ENCODE measurements at regions not wholly inside any gene's neighbourhood (a gene's known extent, or its start where the extent isn't known, plus 50 kb on each side); places are given as distances from the start of the nearest gene placed in this dataset.

DNA sequence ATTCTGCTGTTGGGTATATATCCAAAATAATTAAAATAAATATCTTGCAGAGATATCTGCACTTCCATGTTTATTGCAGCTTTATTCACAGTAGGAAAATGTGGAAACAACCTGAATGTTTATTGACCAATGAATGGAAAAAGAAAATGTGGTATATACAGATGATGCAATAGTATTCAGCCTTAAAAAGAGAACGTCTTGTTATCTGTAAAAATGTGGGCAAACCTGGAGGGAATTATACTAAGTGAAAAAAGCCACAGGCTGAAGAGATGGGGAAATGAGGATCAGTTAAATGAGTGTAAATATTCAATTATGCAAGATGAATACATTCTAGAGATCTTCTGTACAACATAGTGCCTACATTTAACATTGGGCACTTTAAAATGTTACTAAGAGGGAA, 766.1 kb upstream of the IGFBP3 start:
- Mint-ChIP-seq H3K27ac (no peak overlapping the region), H3K36me3 (no peaks in the 10 kb centered on the region), H3K4me3 (no peak overlapping the region), H3K27me3 (no peaks in the 10 kb centered on the region), H3K4me1 (no peaks in the 10 kb centered on the region), H3K9me3 (peaks cover 11 to 25% (median 13%) of the 10 kb centered on the region in 3 donors)
- ChIA-PET CTCF (interaction anchor here in 1 of 2 donors (0.7 kb wide), 1 partner anchor 152 kb away, joined by 5 read pairs; no protein-coding TSS in a partner anchor), POLR2A (no interaction called here)
- DNase-seq, result no peak
- H3K4me3 ChIP-seq (ENCODE audit: control insufficient read depth in 1 of 2, extremely low read depth in 1 of 2, low read length in 1 of 2), result no peak overlapping the region
- WGBS (ENCODE audit: insufficient coverage), result no CpG with 5 or more reads among the region's 1 CpG
- H3K9me3 ChIP-seq, result peaks cover 2% of the 10 kb centered on the region
- no peak for ATAC-seq (replicated peaks in 1 of 4)
- no peaks in the 10 kb centered on the region for H3K36me3 ChIP-seq (ENCODE audit: control insufficient read depth in 2 of 2, extremely low read depth in 1 of 2, insufficient read depth in 1 of 2, low read length in 1 of 2)
- H3K27me3 ChIP-seq (replicated peaks in 1 of 2; ENCODE audit: control insufficient read depth in 2 of 2, extremely low read depth in 1 of 2, insufficient read depth in 2 of 2, low read length in 1 of 2), result no peaks in the 10 kb centered on the region
- H3K4me1 ChIP-seq (ENCODE audit: control insufficient read depth in 1 of 2, extremely low read depth in 1 of 2, insufficient read depth in 2 of 2, low read length in 2 of 2), result no peaks in the 10 kb centered on the region
- no peak overlapping the region for H3K27ac ChIP-seq (ENCODE audit: low read length)

DNA sequence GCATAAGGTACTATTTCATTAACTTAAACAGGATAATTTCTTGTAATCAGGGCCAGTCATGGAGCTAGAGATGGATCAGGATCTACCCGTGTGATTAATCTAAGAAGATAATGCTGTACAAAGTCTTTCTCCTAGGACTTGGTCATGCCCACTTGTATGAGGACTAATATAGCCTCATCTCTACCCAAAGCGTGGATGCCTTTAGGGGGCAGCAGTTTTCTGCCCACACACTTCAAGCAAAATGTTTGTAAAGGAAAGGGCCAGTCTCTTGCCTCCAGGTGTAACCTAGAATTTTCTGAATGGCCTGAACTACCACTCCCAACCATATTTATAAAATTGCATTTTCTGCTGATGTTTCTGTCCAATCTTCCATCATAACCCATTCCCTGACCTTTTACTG, 764.0 kb upstream of the IGFBP3 start:
- ATAC-seq (replicated peaks in 1 of 4) (no peak), DNase-seq (no peak)
- no peaks in the 10 kb centered on the region for H3K4me1 Mint-ChIP-seq
- H3K27me3 Mint-ChIP-seq, result no peaks in the 10 kb centered on the region
- Histone ChIP-seq H3K4me1 (ENCODE audit: control insufficient read depth in 1 of 2, extremely low read depth in 1 of 2, insufficient read depth in 2 of 2, low read length in 2 of 2) (no peaks in the 10 kb centered on the region), H3K27ac (ENCODE audit: low read length) (no peak overlapping the region), H3K9me3 (no peaks in the 10 kb centered on the region), H3K4me3 (ENCODE audit: control insufficient read depth in 1 of 2, extremely low read depth in 1 of 2, low read length in 1 of 2) (no peak overlapping the region), H3K27me3 (replicated peaks in 1 of 2; ENCODE audit: control insufficient read depth in 2 of 2, extremely low read depth in 1 of 2, insufficient read depth in 2 of 2, low read length in 1 of 2) (no peaks in the 10 kb centered on the region), H3K36me3 (ENCODE audit: control insufficient read depth in 2 of 2, extremely low read depth in 1 of 2, insufficient read depth in 1 of 2, low read length in 1 of 2) (no peaks in the 10 kb centered on the region)
- no peaks in the 10 kb centered on the region for H3K36me3 Mint-ChIP-seq
- 20% methylated on average over 1 of the region's 2 CpGs for WGBS (ENCODE audit: insufficient coverage)
- no peak overlapping the region for H3K27ac Mint-ChIP-seq
- H3K9me3 Mint-ChIP-seq, result peaks cover 6 to 19% (median 15%) of the 10 kb centered on the region in 3 donors
- ChIA-PET POLR2A (no interaction called here), CTCF (no interaction called here)
- no peak overlapping the region for H3K4me3 Mint-ChIP-seq

- POLR2A ChIA-PET, result no interaction called here
- 68% methylated on average over 5 of the region's 7 CpGs for WGBS (ENCODE audit: insufficient coverage)
- no peaks in the 10 kb centered on the region for H3K4me1 Mint-ChIP-seq
These were observed 762.0 kb upstream of the IGFBP3 start for GRCh38 chr7:46682836-46683624.

GRCh38 chr7:46681865-46682503, 760.9 kb upstream of the IGFBP3 start:
- no peak overlapping the region for H3K27ac ChIP-seq (ENCODE audit: low read length)
- 78% methylated on average over 9 of the region's 12 CpGs for WGBS (ENCODE audit: insufficient coverage)
- H3K4me1 ChIP-seq (ENCODE audit: control insufficient read depth in 1 of 2, extremely low read depth in 1 of 2, insufficient read depth in 2 of 2, low read length in 2 of 2), result no peaks in the 10 kb centered on the region
- H3K9me3 Mint-ChIP-seq, result peaks cover 4 to 12% (median 6%) of the 10 kb centered on the region in 3 donors
- ChIA-PET CTCF (no interaction called here), POLR2A (no interaction called here)
- H3K36me3 ChIP-seq (ENCODE audit: control insufficient read depth in 2 of 2, extremely low read depth in 1 of 2, insufficient read depth in 1 of 2, low read length in 1 of 2), result no peaks in the 10 kb centered on the region
- no peaks in the 10 kb centered on the region for H3K27me3 ChIP-seq (replicated peaks in 1 of 2; ENCODE audit: control insufficient read depth in 2 of 2, extremely low read depth in 1 of 2, insufficient read depth in 2 of 2, low read length in 1 of 2)
- no peaks in the 10 kb centered on the region for H3K36me3 Mint-ChIP-seq
- H3K4me1 Mint-ChIP-seq, result no peaks in the 10 kb centered on the region
- no peaks in the 10 kb centered on the region for H3K9me3 ChIP-seq
- DNase-seq (no peak), ATAC-seq (replicated peaks in 1 of 4) (no peak)
- no peak overlapping the region for H3K27ac Mint-ChIP-seq
- no peak overlapping the region for H3K4me3 Mint-ChIP-seq
- H3K4me3 ChIP-seq (ENCODE audit: control insufficient read depth in 1 of 2, extremely low read depth in 1 of 2, low read length in 1 of 2), result no peak overlapping the region
- H3K27me3 Mint-ChIP-seq, result no peaks in the 10 kb centered on the region

More at GRCh38 chr7:46682836-46683624, 762.0 kb upstream of the IGFBP3 start:
- no peaks in the 10 kb centered on the region for H3K27me3 Mint-ChIP-seq
- H3K36me3 ChIP-seq (ENCODE audit: control insufficient read depth in 2 of 2, extremely low read depth in 1 of 2, insufficient read depth in 1 of 2, low read length in 1 of 2), result no peaks in the 10 kb centered on the region
- H3K9me3 ChIP-seq, result no peaks in the 10 kb centered on the region
- H3K36me3 Mint-ChIP-seq, result no peaks in the 10 kb centered on the region
- H3K4me3 Mint-ChIP-seq, result no peak overlapping the region
- ATAC-seq (replicated peaks in 1 of 4) (no peak), DNase-seq (no peak)
- CTCF ChIA-PET, result no interaction called here
- peaks cover 6 to 16% (median 14%) of the 10 kb centered on the region in 3 donors for H3K9me3 Mint-ChIP-seq
- no peak overlapping the region for H3K27ac ChIP-seq (ENCODE audit: low read length)
- no peaks in the 10 kb centered on the region for H3K27me3 ChIP-seq (replicated peaks in 1 of 2; ENCODE audit: control insufficient read depth in 2 of 2, extremely low read depth in 1 of 2, insufficient read depth in 2 of 2, low read length in 1 of 2)
- no peak overlapping the region for H3K4me3 ChIP-seq (ENCODE audit: control insufficient read depth in 1 of 2, extremely low read depth in 1 of 2, low read length in 1 of 2)
- H3K27ac Mint-ChIP-seq, result no peak overlapping the region
- H3K4me1 ChIP-seq (ENCODE audit: control insufficient read depth in 1 of 2, extremely low read depth in 1 of 2, insufficient read depth in 2 of 2, low read length in 2 of 2), result no peaks in the 10 kb centered on the region

DNA sequence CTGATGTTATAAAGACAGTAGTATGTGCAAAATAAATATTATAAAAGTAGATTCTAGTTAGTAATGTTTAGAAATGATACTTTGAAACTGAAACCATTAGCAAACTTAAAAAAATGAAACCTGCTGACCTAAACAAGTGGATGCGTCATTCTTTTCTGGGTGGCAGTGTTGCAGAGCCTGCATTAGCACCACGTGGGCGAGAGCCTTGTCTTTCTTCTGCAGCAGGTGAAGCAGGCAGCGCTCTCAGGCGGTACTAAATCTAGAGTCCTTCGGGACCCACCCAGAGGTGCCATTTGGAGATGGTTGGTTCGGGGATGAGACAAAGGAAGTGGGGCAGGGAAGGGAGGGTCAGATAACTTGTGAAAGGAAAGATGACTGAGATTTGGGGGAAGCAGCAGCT, 759.1 kb upstream of the IGFBP3 start:
- peaks cover 4 to 8% (median 4%) of the 10 kb centered on the region in 3 donors for H3K9me3 Mint-ChIP-seq
- no peak overlapping the region for H3K4me3 Mint-ChIP-seq
- DNase-seq (no peak), ATAC-seq (replicated peaks in 1 of 4) (no peak)
- CTCF ChIA-PET, result no interaction called here
- no peaks in the 10 kb centered on the region for H3K4me1 ChIP-seq (ENCODE audit: control insufficient read depth in 1 of 2, extremely low read depth in 1 of 2, insufficient read depth in 2 of 2, low read length in 2 of 2)
- no peaks in the 10 kb centered on the region for H3K27me3 ChIP-seq (replicated peaks in 1 of 2; ENCODE audit: control insufficient read depth in 2 of 2, extremely low read depth in 1 of 2, insufficient read depth in 2 of 2, low read length in 1 of 2)
- no peaks in the 10 kb centered on the region for H3K4me1 Mint-ChIP-seq
- no peaks in the 10 kb centered on the region for H3K9me3 ChIP-seq
- WGBS (ENCODE audit: insufficient coverage), result 75% methylated on average over 7 of the region's 7 CpGs
- no peak overlapping the region for H3K27ac Mint-ChIP-seq
- no peaks in the 10 kb centered on the region for H3K36me3 Mint-ChIP-seq
- H3K36me3 ChIP-seq (ENCODE audit: control insufficient read depth in 2 of 2, extremely low read depth in 1 of 2, insufficient read depth in 1 of 2, low read length in 1 of 2), result no peaks in the 10 kb centered on the region
- POLR2A ChIA-PET, result no interaction called here
- no peak overlapping the region for H3K27ac ChIP-seq (ENCODE audit: low read length)
- no peaks in the 10 kb centered on the region for H3K27me3 Mint-ChIP-seq
- no peak overlapping the region for H3K4me3 ChIP-seq (ENCODE audit: control insufficient read depth in 1 of 2, extremely low read depth in 1 of 2, low read length in 1 of 2)

DNA sequence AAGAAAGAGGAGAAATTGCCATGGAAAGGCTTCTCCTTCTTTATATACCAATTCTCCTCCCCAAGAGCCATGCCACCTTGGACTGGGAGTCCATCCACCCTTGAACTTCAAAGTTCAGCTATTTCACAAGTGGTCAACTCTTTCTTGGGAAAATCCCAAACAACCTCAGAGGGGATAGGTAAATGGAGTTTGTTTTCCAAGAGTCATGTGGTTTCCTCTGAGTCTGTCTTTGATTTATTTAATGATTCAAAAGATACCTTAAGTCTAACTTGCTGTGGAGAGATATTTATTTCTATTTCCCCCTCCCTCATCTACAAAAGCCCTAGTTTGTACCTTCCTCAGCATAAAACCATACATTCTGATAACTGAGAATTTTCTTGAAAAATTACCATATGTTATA, 758.6 kb upstream of the IGFBP3 start:
- Histone ChIP-seq H3K4me3 (ENCODE audit: control insufficient read depth in 1 of 2, extremely low read depth in 1 of 2, low read length in 1 of 2) (no peak overlapping the region), H3K27ac (ENCODE audit: low read length) (no peak overlapping the region), H3K27me3 (replicated peaks in 1 of 2; ENCODE audit: control insufficient read depth in 2 of 2, extremely low read depth in 1 of 2, insufficient read depth in 2 of 2, low read length in 1 of 2) (no peaks in the 10 kb centered on the region), H3K4me1 (ENCODE audit: control insufficient read depth in 1 of 2, extremely low read depth in 1 of 2, insufficient read depth in 2 of 2, low read length in 2 of 2) (no peaks in the 10 kb centered on the region), H3K9me3 (no peaks in the 10 kb centered on the region), H3K36me3 (ENCODE audit: control insufficient read depth in 2 of 2, extremely low read depth in 1 of 2, insufficient read depth in 1 of 2, low read length in 1 of 2) (no peaks in the 10 kb centered on the region)
- H3K9me3 Mint-ChIP-seq, result peaks cover 4 to 8% (median 4%) of the 10 kb centered on the region in 3 donors
- H3K4me3 Mint-ChIP-seq, result no peak overlapping the region
- H3K36me3 Mint-ChIP-seq, result no peaks in the 10 kb centered on the region
- ChIA-PET POLR2A (no interaction called here), CTCF (no interaction called here)
- no peaks in the 10 kb centered on the region for H3K27me3 Mint-ChIP-seq
- H3K27ac Mint-ChIP-seq, result no peak overlapping the region
- no peaks in the 10 kb centered on the region for H3K4me1 Mint-ChIP-seq
- ATAC-seq (replicated peaks in 1 of 4) (no peak), DNase-seq (no peak)

Measured in T-cell (primary cell).